Activated naive CD4-positive, alpha-beta T cell treated with anti-CD3 and anti-CD28 coated beads, Interleukin-2, amount 50 U/mL, for 24 hours (primary cell): ENCODE measurements at regions not wholly inside any gene's neighbourhood (a gene's known extent, or its start where the extent isn't known, plus 50 kb on each side); places are given as distances from the start of the nearest gene placed in this dataset.

Experiments used
- H3K27ac Mint-ChIP-seq: one replicate; pipeline ENCODE4 v1.8.0; 2021; ENCODE audit warnings: mild to moderate bottlenecking, mixed read lengths
- H3K27me3 Mint-ChIP-seq: one replicate; pipeline ENCODE4 v1.8.0; 2021; ENCODE audit warnings: mixed read lengths
- H3K36me3 Mint-ChIP-seq: one replicate; pipeline ENCODE4 v1.8.0; 2021; ENCODE audit warnings: mixed read lengths
- H3K4me1 Mint-ChIP-seq: one replicate; pipeline ENCODE4 v1.8.0; 2021; ENCODE audit warnings: mixed read lengths
- H3K4me3 Mint-ChIP-seq: one replicate; pipeline ENCODE4 v1.8.0; 2021; ENCODE audit warnings: mild to moderate bottlenecking, mixed read lengths
- H3K9me3 Mint-ChIP-seq: one replicate; pipeline ENCODE4 v1.8.0; 2021; ENCODE audit warnings: mixed read lengths

- Mint-ChIP-seq H3K4me3 (no peak overlapping the region), H3K27ac (no peak overlapping the region), H3K27me3 (peaks cover 14% of the 10 kb centered on the region), H3K9me3 (peaks cover 21% of the 10 kb centered on the region), H3K4me1 (no peaks in the 10 kb centered on the region), H3K36me3 (peaks cover 3% of the 10 kb centered on the region)
These were observed 412.0 kb upstream of the ATP2B1 start for GRCh38 chr12:90120627-90121026.

- Mint-ChIP-seq H3K27me3 (no peaks in the 10 kb centered on the region), H3K9me3 (no peaks in the 10 kb centered on the region), H3K27ac (no peak overlapping the region), H3K36me3 (no peaks in the 10 kb centered on the region), H3K4me3 (no peak overlapping the region), H3K4me1 (no peaks in the 10 kb centered on the region)
These were observed 404.0 kb upstream of the ATP2B1 start for GRCh38 chr12:90112666-90113065.

- Mint-ChIP-seq H3K4me1 (no peaks in the 10 kb centered on the region), H3K9me3 (no peaks in the 10 kb centered on the region), H3K27me3 (no peaks in the 10 kb centered on the region), H3K27ac (no peak overlapping the region), H3K4me3 (no peak overlapping the region), H3K36me3 (no peaks in the 10 kb centered on the region)
These were observed 403.3 kb upstream of the ATP2B1 start for GRCh38 chr12:90111791-90112580.

- no peaks in the 10 kb centered on the region for H3K9me3 Mint-ChIP-seq
- no peak overlapping the region for H3K27ac Mint-ChIP-seq
- no peaks in the 10 kb centered on the region for H3K36me3 Mint-ChIP-seq
- peaks cover 3% of the 10 kb centered on the region for H3K27me3 Mint-ChIP-seq
- H3K4me3 Mint-ChIP-seq: no peak overlapping the region
- peaks cover 11% of the 10 kb centered on the region for H3K4me1 Mint-ChIP-seq
These were observed 397.9 kb upstream of the ATP2B1 start for GRCh38 chr12:90106568-90106967.

GRCh38 chr12:90102957-90103652, 394.5 kb upstream of the ATP2B1 start:
- peaks cover 15% of the 10 kb centered on the region for H3K4me1 Mint-ChIP-seq
- no peak overlapping the region for H3K27ac Mint-ChIP-seq
- no peaks in the 10 kb centered on the region for H3K36me3 Mint-ChIP-seq
- no peaks in the 10 kb centered on the region for H3K9me3 Mint-ChIP-seq
- H3K27me3 Mint-ChIP-seq: peaks cover 3% of the 10 kb centered on the region
- H3K4me3 Mint-ChIP-seq: peak overlapping the region; percentile 70

- no peaks in the 10 kb centered on the region for H3K9me3 Mint-ChIP-seq
- H3K27ac Mint-ChIP-seq: no peak overlapping the region
- H3K27me3 Mint-ChIP-seq: no peaks in the 10 kb centered on the region
These were observed 391.9 kb upstream of the ATP2B1 start for GRCh38 chr12:90100579-90100978.

GRCh38 chr12:90099288-90099687, 390.6 kb upstream of the ATP2B1 start:
- Mint-ChIP-seq H3K4me3 (no peak overlapping the region), H3K36me3 (no peaks in the 10 kb centered on the region), H3K9me3 (no peaks in the 10 kb centered on the region), H3K27ac (no peak overlapping the region), H3K4me1 (peaks cover 15% of the 10 kb centered on the region), H3K27me3 (no peaks in the 10 kb centered on the region)

More at GRCh38 chr12:90100579-90100978, 391.9 kb upstream of the ATP2B1 start:
- Mint-ChIP-seq H3K4me1 (peaks cover 15% of the 10 kb centered on the region), H3K4me3 (no peak overlapping the region), H3K36me3 (no peaks in the 10 kb centered on the region)

- Mint-ChIP-seq H3K27ac (no peak overlapping the region), H3K27me3 (no peaks in the 10 kb centered on the region), H3K4me1 (peaks cover 14% of the 10 kb centered on the region), H3K9me3 (no peaks in the 10 kb centered on the region), H3K36me3 (no peaks in the 10 kb centered on the region), H3K4me3 (no peak overlapping the region)
These were observed 389.6 kb upstream of the ATP2B1 start for GRCh38 chr12:90098132-90098779.

- peaks cover 6% of the 10 kb centered on the region for H3K4me1 Mint-ChIP-seq
- H3K4me3 Mint-ChIP-seq: no peak overlapping the region
- H3K27me3 Mint-ChIP-seq: no peaks in the 10 kb centered on the region
- no peaks in the 10 kb centered on the region for H3K36me3 Mint-ChIP-seq
- H3K27ac Mint-ChIP-seq: no peak overlapping the region
- H3K9me3 Mint-ChIP-seq: no peaks in the 10 kb centered on the region
These were observed 383.2 kb upstream of the ATP2B1 start for GRCh38 chr12:90091809-90092208.

- no peaks in the 10 kb centered on the region for H3K27me3 Mint-ChIP-seq
- H3K36me3 Mint-ChIP-seq: no peaks in the 10 kb centered on the region
- H3K27ac Mint-ChIP-seq: no peak overlapping the region
These were observed 382.5 kb upstream of the ATP2B1 start for GRCh38 chr12:90090929-90091651.

GRCh38 chr12:90086281-90086680, 377.6 kb upstream of the ATP2B1 start:
- H3K36me3 Mint-ChIP-seq: no peaks in the 10 kb centered on the region
- peaks cover 5% of the 10 kb centered on the region for H3K4me1 Mint-ChIP-seq
- no peaks in the 10 kb centered on the region for H3K27me3 Mint-ChIP-seq
- H3K27ac Mint-ChIP-seq: no peak overlapping the region
- no peak overlapping the region for H3K4me3 Mint-ChIP-seq
- H3K9me3 Mint-ChIP-seq: no peaks in the 10 kb centered on the region

More at GRCh38 chr12:90090929-90091651, 382.5 kb upstream of the ATP2B1 start:
- Mint-ChIP-seq H3K4me3 (no peak overlapping the region), H3K9me3 (no peaks in the 10 kb centered on the region), H3K4me1 (peaks cover 6% of the 10 kb centered on the region)

- no peaks in the 10 kb centered on the region for H3K9me3 Mint-ChIP-seq
- no peak overlapping the region for H3K4me3 Mint-ChIP-seq
- H3K36me3 Mint-ChIP-seq: no peaks in the 10 kb centered on the region
- no peaks in the 10 kb centered on the region for H3K4me1 Mint-ChIP-seq
- H3K27me3 Mint-ChIP-seq: no peaks in the 10 kb centered on the region
- no peak overlapping the region for H3K27ac Mint-ChIP-seq
These were observed 377.0 kb upstream of the ATP2B1 start for GRCh38 chr12:90085494-90086274.

- H3K27me3 Mint-ChIP-seq: no peaks in the 10 kb centered on the region
- H3K4me3 Mint-ChIP-seq: no peak overlapping the region
- H3K36me3 Mint-ChIP-seq: no peaks in the 10 kb centered on the region
- no peaks in the 10 kb centered on the region for H3K9me3 Mint-ChIP-seq
- no peak overlapping the region for H3K27ac Mint-ChIP-seq
- no peaks in the 10 kb centered on the region for H3K4me1 Mint-ChIP-seq
These were observed 375.4 kb upstream of the ATP2B1 start for GRCh38 chr12:90084018-90084417.

- Mint-ChIP-seq H3K36me3 (no peaks in the 10 kb centered on the region), H3K27me3 (no peaks in the 10 kb centered on the region), H3K4me3 (no peak overlapping the region), H3K9me3 (no peaks in the 10 kb centered on the region), H3K4me1 (peaks cover 22% of the 10 kb centered on the region), H3K27ac (no peak overlapping the region)
These were observed 372.0 kb upstream of the ATP2B1 start for GRCh38 chr12:90080616-90081015.
